Keratinocyte (primary cell): ENCODE measurements at regions not wholly inside any gene's neighbourhood (a gene's known extent, or its start where the extent isn't known, plus 50 kb on each side); places are given as distances from the start of the nearest gene placed in this dataset.

Source experiments
- EZH2 ChIP-seq: IDR thresholded peaks from one replicate; pipeline ENCODE4 v1.6.1; 2012; ENCODE audit warnings: inconsistent platforms, mild to moderate bottlenecking, low read length, moderate library complexity
- TF ChIP-seq, protein P1 (sequence below), 3 experiments: IDR thresholded peaks in 1 of 3; conservative IDR thresholded peaks in 1 of 3; optimal IDR thresholded peaks in 1 of 3; 2 replicates in 2 of 3; 3 replicates in 1 of 3; pipeline versions ENCODE3 to v1.5.1; 2011; ENCODE audit warnings: low read length in 3 of 3, mild to moderate bottlenecking in 3 of 3, moderate library complexity in 2 of 3, control low read depth in 1 of 3, inconsistent platforms in 1 of 3; ENCODE audit not compliant: insufficient read depth in 2 of 3; ENCODE audit errors: extremely low read depth in 1 of 3

DNA sequence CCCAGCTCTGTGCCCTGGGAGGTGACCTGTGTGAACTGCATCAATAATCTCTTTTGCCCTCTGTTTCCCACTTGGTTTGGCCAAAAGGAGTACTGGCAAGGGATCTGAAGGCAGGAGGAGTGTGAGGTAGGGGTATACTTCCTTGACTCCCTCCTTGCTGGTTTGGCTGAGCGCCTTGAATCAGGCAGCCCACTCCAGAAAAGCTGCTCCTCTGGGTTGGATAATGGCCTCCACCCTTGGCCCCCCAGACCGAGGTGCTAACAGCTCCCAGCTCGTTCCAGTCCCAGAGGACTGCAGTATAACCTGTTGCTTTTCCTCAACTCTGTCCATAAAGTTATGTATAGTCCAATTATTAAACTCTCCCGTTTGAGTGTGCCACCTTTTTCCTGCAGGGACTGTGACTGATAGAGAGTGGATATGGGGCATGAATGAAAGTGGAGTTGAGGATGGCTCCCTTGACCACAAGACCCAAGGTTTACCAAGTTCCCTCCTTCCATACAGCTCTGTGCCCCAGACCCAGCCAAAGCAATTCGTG, 88.2 kb upstream of the HAND1 start:
- no peak for TF ChIP-seq EZH2
- TF ChIP-seq, protein P1, sequence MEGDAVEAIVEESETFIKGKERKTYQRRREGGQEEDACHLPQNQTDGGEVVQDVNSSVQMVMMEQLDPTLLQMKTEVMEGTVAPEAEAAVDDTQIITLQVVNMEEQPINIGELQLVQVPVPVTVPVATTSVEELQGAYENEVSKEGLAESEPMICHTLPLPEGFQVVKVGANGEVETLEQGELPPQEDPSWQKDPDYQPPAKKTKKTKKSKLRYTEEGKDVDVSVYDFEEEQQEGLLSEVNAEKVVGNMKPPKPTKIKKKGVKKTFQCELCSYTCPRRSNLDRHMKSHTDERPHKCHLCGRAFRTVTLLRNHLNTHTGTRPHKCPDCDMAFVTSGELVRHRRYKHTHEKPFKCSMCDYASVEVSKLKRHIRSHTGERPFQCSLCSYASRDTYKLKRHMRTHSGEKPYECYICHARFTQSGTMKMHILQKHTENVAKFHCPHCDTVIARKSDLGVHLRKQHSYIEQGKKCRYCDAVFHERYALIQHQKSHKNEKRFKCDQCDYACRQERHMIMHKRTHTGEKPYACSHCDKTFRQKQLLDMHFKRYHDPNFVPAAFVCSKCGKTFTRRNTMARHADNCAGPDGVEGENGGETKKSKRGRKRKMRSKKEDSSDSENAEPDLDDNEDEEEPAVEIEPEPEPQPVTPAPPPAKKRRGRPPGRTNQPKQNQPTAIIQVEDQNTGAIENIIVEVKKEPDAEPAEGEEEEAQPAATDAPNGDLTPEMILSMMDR (optimal IDR thresholded peaks at IDR 0.05 in 1 of 3, IDR thresholded peaks at IDR 0.05 in 1 of 3, conservative IDR thresholded peaks at IDR 0.05 in 1 of 3; ENCODE audit: extremely low read depth in 1 of 3, insufficient read depth in 2 of 3, low read length in 3 of 3) = no peak
